ENCODE measurements at regions not wholly inside any gene's neighbourhood (a gene's known extent, or its start where the extent isn't known, plus 50 kb on each side); places are given as distances from the start of the nearest gene placed in this dataset.

DNA sequence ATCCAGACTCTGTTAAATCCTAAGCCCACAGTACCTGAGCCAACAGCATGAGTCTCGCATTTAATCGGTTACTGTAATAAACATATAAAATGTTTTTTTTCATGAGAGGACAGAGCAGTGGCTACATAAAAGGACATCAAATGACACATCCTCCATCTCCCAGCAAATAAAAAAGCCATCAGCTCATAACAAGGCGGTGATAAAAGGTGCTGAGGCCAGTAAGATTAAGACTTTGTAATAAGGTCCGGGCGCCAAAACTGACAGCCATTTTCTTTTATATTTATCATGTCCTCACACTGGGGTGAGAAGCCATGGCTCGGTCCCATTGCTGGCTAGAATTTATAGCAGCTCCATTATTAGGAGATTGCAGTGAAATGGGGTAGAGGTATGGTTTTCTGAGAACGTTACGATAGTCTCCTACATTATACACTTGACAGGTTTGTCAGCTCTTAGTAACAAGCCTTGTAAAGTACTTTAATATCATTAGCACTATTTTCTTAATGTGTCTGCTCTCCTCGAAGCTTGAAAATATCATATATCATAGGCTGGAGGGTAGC is 977.8 kb upstream of the NR2F2 start:
- ATAC-seq (no peak), DNase-seq (no peak)
- H3K27ac ChIP-seq: no peak overlapping the region
- H3K4me3 ChIP-seq: no peak overlapping the region
- TF ChIP-seq, protein P1, sequence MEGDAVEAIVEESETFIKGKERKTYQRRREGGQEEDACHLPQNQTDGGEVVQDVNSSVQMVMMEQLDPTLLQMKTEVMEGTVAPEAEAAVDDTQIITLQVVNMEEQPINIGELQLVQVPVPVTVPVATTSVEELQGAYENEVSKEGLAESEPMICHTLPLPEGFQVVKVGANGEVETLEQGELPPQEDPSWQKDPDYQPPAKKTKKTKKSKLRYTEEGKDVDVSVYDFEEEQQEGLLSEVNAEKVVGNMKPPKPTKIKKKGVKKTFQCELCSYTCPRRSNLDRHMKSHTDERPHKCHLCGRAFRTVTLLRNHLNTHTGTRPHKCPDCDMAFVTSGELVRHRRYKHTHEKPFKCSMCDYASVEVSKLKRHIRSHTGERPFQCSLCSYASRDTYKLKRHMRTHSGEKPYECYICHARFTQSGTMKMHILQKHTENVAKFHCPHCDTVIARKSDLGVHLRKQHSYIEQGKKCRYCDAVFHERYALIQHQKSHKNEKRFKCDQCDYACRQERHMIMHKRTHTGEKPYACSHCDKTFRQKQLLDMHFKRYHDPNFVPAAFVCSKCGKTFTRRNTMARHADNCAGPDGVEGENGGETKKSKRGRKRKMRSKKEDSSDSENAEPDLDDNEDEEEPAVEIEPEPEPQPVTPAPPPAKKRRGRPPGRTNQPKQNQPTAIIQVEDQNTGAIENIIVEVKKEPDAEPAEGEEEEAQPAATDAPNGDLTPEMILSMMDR (IDR thresholded peaks at IDR 0.05): no peak
- intact Hi-C loops (cut with DNase I): no loop called here
- no peaks in the 10 kb centered on the region for H3K4me1 ChIP-seq
- H3K9me3 ChIP-seq: no peaks in the 10 kb centered on the region
- H3K27me3 ChIP-seq (ENCODE audit: low read depth): no peaks in the 10 kb centered on the region
- no peaks in the 10 kb centered on the region for H3K36me3 ChIP-seq

GRCh38 chr15:95353512-95353911 is 977.0 kb upstream of the NR2F2 start:
- Histone ChIP-seq H3K4me3 (no peak overlapping the region), H3K9me3 (no peaks in the 10 kb centered on the region), H3K27ac (no peak overlapping the region), H3K4me1 (no peaks in the 10 kb centered on the region), H3K27me3 (ENCODE audit: low read depth) (no peaks in the 10 kb centered on the region), H3K36me3 (no peaks in the 10 kb centered on the region)
- TF ChIP-seq, protein P1 (IDR thresholded peaks at IDR 0.05): no peak
- intact Hi-C loops (cut with DNase I): no loop called here
- no peak for ATAC-seq
- no peak for DNase-seq

GRCh38 chr15:95359966-95360365 is 970.5 kb upstream of the NR2F2 start:
- intact Hi-C loops (cut with DNase I): no loop called here
- TF ChIP-seq, protein P1 (IDR thresholded peaks at IDR 0.05): no peak
- ATAC-seq: no peak
- Histone ChIP-seq H3K4me3 (no peak overlapping the region), H3K27me3 (ENCODE audit: low read depth) (no peaks in the 10 kb centered on the region), H3K36me3 (no peaks in the 10 kb centered on the region), H3K27ac (no peak overlapping the region), H3K4me1 (no peaks in the 10 kb centered on the region), H3K9me3 (no peaks in the 10 kb centered on the region)
- no peak for DNase-seq

GRCh38 chr15:95362306-95362705 is 968.2 kb upstream of the NR2F2 start:
- intact Hi-C loops (cut with DNase I): no loop called here
- Histone ChIP-seq H3K27me3 (ENCODE audit: low read depth) (no peaks in the 10 kb centered on the region), H3K4me3 (no peak overlapping the region), H3K27ac (no peak overlapping the region), H3K9me3 (no peaks in the 10 kb centered on the region), H3K4me1 (no peaks in the 10 kb centered on the region), H3K36me3 (no peaks in the 10 kb centered on the region)
- DNase-seq (no peak), ATAC-seq (no peak)
- TF ChIP-seq, protein P1 (IDR thresholded peaks at IDR 0.05): no peak

- no peak overlapping the region for H3K27ac ChIP-seq
- TF ChIP-seq, protein P1 (IDR thresholded peaks at IDR 0.05): no peak
- intact Hi-C loops (cut with DNase I): no loop called here
Observed at GRCh38 chr15:95363646-95364045, 966.9 kb upstream of the NR2F2 start.

More at GRCh38 chr15:95363646-95364045, 966.9 kb upstream of the NR2F2 start:
- ATAC-seq (no peak), DNase-seq (no peak)
- H3K4me3 ChIP-seq: no peak overlapping the region
- no peaks in the 10 kb centered on the region for H3K9me3 ChIP-seq
- H3K4me1 ChIP-seq: no peaks in the 10 kb centered on the region
- H3K36me3 ChIP-seq: no peaks in the 10 kb centered on the region
- no peaks in the 10 kb centered on the region for H3K27me3 ChIP-seq (ENCODE audit: low read depth)

Measured in lower lobe of right lung (tissue), 2 donors.